ENCODE measurements at regions not wholly inside any gene's neighbourhood (a gene's known extent, or its start where the extent isn't known, plus 50 kb on each side); places are given as distances from the start of the nearest gene placed in this dataset.

DNA sequence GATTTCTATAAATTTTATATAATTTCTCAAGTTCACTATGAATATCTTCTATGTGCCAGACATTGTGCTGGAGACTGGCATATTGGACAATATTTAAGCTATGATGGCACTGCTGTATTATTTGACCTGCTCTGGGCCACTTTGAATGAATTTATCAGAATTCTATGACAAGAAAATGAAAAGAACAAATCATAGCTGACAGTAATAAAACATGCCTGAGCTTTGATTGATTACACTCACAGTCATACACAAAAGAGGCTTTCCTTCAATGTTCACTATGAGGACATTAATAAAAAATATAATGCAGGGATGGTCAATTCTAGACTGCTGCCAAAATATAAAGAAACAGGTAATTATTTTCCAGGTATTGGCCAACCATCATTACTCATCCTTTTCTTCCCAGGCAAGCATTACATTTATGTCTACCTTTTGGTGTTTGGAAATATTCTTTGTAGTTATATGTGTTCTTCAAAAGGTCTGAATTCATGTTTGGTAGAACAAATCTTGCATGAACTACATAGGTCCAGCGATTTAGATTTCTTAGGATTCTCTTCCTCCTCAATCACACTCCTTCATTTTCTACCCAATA lies 81.0 kb upstream of the ALCAM start:
- TF ChIP-seq ZNF565 (CRISPR knock-in tag; conservative IDR thresholded peaks at IDR 0.05; ENCODE audit: low read depth), result no peak
- TF ChIP-seq, protein P1, sequence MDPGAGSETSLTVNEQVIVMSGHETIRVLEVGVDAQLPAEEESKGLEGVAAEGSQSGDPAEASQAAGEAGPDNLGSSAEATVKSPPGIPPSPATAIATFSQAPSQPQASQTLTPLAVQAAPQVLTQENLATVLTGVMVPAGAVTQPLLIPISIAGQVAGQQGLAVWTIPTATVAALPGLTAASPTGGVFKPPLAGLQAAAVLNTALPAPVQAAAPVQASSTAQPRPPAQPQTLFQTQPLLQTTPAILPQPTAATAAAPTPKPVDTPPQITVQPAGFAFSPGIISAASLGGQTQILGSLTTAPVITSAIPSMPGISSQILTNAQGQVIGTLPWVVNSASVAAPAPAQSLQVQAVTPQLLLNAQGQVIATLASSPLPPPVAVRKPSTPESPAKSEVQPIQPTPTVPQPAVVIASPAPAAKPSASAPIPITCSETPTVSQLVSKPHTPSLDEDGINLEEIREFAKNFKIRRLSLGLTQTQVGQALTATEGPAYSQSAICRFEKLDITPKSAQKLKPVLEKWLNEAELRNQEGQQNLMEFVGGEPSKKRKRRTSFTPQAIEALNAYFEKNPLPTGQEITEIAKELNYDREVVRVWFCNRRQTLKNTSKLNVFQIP (CRISPR knock-in tag; IDR thresholded peaks at IDR 0.05; ENCODE audit: borderline replicate concordance, low read depth), result no peak
- no peak for TF ChIP-seq ARNTL (CRISPR knock-in tag; IDR thresholded peaks at IDR 0.05; ENCODE audit: borderline replicate concordance, low read depth)
- TF ChIP-seq GLIS3 (CRISPR knock-in tag; IDR thresholded peaks at IDR 0.05), result no peak
- TF ChIP-seq, protein P2, sequence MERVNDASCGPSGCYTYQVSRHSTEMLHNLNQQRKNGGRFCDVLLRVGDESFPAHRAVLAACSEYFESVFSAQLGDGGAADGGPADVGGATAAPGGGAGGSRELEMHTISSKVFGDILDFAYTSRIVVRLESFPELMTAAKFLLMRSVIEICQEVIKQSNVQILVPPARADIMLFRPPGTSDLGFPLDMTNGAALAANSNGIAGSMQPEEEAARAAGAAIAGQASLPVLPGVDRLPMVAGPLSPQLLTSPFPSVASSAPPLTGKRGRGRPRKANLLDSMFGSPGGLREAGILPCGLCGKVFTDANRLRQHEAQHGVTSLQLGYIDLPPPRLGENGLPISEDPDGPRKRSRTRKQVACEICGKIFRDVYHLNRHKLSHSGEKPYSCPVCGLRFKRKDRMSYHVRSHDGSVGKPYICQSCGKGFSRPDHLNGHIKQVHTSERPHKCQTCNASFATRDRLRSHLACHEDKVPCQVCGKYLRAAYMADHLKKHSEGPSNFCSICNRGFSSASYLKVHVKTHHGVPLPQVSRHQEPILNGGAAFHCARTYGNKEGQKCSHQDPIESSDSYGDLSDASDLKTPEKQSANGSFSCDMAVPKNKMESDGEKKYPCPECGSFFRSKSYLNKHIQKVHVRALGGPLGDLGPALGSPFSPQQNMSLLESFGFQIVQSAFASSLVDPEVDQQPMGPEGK (CRISPR knock-in tag; IDR thresholded peaks at IDR 0.05; ENCODE audit: borderline replicate concordance), result no peak
